GM21381 (cell line): ENCODE measurements at regions not wholly inside any gene's neighbourhood (a gene's known extent, or its start where the extent isn't known, plus 50 kb on each side); places are given as distances from the start of the nearest gene placed in this dataset.
"Not testable (repeated sequence)": the region's sequence is repeated elsewhere in the genome, so short reads cannot be mapped to it uniquely, and the experiment has no call there.

ENCODE experiments used
- ATAC-seq: cut with Tn5 transposase; IDR thresholded peaks from one replicate; pipeline ENCODE4 v1.9.1; 2021; ENCODE audit warnings: mild to moderate bottlenecking, moderate library complexity; ENCODE audit not compliant: unreplicated experiment

DNA sequence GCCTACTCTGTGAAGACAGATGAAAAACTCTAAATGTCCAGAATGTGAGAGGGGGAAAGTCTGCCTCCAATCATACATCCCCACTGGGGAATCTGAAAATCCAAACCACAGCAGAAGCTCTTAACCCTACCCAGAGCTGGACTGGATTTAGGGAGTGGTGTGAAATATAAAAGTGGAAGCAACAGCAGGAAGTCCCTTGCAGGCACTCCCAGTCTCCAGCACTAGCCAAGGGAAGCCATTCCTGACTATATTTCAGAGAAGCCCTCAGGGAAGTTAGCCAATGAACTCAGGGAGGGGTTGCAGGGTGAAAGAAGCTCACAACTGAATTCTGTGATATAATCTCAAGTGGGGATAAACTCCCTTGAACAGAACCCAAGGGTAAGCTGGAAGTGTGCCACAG, 51.5 kb downstream of the CRPPA start:
- ATAC-seq, result no peak

DNA sequence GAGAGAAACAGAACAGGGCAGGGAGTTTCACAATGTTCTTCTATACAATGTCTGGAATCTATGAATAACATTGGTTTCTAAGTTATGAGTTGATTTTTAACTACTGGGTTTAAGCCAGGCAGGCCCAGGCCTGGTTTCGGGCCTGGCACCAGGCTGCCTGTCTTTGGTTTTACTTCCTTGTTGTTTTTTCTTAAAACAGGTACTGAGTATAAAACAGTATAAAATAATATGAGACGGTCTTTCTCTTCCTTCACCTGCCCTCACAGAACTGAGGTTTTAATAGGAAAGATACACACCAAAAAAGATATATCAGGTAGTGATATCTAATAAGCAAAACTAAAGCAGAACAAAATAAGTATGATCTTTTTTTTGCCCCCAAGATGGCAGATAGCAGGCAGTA, 52.0 kb downstream of the CRPPA start:
- ATAC-seq, result not testable (repeated sequence)

DNA sequence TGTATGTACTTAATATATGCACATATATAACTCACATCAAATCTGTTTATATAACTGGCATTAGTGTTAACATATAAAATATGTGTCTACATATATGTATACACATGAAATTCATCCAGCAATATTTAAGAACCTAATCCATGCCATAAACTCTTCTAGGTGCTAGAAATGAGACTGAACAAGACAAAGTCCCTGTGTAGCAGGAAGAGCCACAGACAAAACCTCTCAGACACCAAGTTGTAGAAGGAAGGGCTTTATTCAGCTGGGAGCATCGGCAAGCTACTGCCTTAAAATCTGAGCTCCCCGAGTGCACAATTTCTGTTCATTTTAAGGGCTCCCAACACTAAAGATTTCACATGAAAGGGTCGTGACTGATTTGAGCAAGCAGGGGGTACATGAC, 52.5 kb downstream of the CRPPA start:
- ATAC-seq, result no peak

DNA sequence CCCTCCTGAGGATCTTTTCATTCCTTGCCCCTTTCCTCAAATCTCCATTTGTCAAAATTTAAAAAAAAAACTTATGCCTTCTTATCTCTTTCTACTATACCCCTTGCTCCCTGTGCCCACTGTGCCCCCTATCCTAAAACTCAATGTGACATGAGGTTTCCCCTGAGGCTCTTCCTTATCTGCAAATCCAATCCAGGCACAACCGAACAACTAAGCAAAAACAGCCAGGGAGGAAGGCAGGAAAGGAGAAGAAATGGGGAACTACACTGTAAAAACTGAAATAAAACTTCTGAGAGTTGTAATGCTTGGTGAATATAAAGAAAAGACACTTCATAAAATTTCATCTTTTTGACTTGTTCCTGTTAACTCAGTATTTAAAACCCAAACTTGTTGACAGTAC, 54.2 kb downstream of the CRPPA start:
- no peak for ATAC-seq

DNA sequence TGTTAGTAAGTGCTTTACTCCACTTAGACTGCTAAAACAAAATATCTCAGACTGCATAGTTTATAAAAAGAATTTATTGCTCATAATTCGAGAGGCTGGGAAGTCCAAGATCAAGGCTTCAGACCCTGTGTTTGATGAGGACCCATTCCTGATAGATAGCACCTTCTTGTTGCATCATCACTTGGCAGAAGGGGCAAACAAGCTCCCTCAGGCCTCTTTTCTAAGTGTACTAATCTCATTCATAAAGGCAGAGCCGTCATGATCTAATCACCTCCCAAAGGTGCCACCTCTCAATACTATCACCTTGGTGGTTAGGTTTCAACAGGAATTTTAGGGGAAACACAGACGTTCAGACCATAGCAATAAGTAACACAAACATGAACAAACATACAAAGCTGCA, 55.4 kb downstream of the CRPPA start:
- ATAC-seq, result no peak

DNA sequence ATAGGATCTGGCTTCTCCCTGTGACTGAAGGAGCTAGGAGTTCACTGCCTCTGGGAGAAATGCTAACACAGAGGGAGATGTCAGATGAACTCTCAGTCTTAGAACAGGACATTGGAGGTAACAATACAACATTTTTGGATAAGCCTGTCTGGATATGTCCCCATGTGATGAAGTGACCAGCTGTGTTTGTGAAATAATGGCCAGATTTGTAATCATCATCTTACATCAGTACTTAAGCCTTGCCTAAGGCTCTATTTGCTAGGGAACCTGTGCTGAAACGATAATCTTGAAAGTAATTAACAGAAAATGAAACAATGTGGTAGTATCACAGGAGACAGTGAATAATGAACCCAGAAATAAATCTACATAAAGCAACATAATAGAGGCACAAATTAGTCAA, 56.2 kb downstream of the CRPPA start:
- ATAC-seq, result no peak

DNA sequence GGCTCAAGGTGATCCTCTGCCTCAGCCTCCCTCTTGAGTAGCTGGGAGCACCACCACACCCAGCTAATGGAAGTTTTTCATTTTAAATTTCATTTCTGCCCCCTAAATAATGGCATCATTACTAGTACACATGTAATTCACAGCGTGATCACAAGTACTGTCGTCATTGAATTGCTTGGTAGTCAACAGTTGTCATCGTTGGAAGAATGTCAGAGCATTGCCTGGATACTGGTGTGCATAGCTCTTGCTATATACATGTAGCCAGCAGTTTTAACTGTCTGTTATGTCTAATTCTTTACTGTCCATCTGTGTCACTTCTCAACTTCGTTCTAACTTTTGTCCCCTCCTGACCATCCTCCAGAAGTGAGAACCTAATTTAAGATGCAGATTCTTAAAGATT, 62.1 kb downstream of the CRPPA start:
- ATAC-seq, result no peak

DNA sequence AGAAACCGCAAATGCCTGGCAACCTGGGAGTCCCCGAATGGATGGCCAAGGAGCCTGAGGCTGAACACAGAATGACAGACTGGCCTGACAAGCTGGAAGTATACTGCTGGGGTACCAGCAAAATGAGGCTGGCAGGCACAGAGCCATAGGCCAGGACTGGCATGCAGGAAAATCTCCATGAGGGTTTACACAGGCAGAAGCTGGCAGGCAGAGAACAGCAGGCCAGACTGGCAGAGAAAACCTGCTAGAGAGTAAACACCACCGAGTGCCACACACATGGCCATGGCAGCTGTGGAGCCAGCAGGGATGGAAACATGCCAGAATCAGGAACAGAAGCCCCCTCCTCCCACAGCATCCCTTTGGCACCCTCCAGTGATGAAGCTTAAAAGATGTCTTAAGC, 63.4 kb downstream of the CRPPA start:
- ATAC-seq, result no peak

DNA sequence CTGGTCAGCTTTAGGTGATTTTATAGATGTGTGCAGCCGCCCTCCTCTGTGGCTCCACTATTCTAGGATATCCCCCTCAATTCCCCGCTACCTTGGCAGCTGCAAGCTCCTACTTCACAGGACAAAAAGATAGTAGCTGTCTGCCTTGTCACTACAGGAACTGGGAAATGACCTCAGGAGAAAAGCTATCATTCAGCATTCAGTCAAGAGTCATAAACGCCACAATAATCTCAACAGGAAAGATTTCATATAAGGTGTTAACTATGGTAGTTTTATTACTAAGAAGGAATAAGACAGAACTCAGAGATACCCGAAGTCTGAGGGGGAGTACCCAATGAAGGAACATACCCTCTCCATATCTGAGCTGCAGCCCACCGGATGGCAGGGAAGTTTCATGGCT, 63.9 kb downstream of the CRPPA start:
- ATAC-seq, result no peak

DNA sequence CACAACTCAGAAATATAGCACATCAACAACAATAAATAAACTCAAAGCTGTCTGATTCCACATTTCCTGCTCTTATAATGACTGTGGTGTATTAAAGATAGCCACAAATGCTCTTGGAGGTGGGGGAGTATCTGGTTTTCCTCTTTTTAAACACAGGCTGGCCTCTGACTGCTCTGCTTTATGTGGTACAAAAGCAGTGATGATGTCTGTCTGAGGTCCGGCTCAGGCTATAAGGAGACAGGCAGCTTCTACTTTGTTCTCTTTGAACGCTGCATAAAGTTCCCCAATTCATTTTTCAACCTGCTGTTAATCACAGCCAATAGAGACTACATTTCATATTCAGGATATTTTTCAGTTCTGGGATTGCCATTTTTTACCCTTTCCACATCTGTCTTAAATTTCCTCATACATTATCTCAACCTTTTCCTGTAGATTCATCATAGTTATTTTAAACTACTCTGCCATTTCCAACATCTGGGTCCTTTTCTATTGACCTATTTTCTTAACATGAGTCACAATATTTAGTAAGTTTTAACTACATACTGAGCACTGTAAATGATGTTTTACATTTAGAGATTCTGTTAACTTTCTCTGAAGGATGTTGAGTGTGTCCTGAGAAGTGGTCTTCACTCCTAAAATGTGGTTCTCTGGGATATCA, 64.9 kb downstream of the CRPPA start:
- no peak for ATAC-seq

DNA sequence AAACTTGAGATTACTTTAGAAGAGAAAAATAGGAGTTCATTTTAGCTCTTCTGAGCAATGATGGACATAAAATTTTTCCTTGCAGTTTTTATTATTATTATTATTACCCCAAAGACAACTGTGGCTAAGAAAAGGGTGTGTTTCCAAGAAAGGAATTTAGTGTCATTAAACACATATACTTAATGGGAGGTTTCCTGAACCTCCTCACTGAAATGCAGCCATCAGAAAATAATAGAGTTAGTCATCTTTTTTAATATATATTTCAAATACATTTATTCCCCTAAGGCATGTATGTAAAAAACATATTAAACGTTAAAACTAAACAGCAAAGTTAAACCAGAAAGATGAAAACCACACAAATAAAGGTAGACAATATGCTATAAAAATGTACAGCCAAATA, 66.8 kb downstream of the CRPPA start:
- no peak for ATAC-seq

DNA sequence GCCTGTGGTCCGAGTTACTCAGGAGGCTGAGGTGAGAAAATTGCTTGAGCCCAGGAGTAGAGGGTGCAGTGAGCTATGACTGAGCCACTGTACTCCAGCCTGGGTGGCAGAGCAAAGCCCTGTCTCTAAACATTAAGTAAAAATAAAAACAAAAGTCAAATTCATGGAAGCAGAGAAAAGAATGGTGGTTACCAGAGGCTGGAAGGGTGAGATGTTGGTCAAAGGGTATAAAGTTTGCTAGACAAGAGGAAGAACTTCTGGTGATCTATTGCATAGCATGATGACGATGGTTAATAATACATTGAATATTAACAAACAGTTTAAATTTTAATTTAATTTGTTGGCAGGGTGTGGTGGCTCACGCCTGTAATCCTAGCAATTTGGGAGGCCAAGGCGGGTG, 68.1 kb downstream of the CRPPA start:
- no peak for ATAC-seq

DNA sequence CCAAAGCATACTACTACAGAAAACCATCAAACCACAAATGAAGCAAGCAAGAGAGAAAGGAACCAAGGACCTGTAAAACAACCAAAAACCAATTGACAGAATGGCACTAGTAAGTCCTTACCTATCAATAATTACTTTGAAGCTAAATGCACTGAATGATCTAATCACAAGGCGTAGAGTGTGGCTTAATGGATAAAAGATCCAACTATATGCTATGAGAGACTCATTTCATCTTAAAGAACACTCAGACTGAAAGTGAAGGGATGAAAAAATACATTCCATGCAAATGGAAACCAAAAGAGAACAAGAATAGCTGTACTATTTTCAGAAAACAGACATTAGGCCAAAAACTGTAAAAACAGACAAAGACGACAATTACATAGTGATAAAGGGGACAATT, 70.7 kb downstream of the CRPPA start:
- peak; percentile 72 for ATAC-seq

DNA sequence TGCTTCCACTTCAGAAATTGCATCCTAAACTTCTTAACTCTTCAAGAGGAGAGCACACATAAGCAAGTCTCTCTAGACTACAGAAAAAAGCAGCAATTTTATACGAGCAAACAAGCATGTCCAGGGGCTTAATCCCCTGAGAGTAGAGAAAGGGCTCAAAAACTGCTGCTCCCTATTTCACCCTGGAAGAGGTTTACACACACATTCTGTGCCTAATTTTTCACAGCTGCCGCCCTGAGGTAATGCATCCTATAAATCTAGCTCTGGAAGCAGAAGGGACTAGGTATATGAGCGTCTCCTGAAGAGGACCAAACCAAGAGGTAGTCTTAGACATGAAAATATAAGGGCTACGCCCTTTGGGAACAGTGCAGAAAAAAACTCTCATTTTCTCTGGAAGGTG, 73.1 kb downstream of the CRPPA start:
- no peak for ATAC-seq

DNA sequence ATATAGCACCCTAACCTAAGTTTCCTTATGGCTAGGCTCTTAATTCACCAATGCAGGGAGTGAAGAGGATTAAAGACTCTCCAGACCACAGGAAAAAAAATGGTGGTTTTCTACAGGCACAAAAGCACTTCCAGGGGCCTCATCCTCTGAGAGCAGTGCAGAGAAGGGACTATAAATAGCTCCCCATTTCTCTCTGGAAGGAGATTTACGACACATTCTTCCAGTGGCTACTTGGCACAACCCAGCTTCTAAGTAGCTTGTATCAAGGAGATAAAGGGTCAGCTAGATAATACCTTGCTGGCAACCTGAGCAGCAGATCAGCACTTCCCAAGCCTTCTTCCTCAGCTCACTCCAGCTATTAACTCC, 73.5 kb downstream of the CRPPA start:
- no peak for ATAC-seq

DNA sequence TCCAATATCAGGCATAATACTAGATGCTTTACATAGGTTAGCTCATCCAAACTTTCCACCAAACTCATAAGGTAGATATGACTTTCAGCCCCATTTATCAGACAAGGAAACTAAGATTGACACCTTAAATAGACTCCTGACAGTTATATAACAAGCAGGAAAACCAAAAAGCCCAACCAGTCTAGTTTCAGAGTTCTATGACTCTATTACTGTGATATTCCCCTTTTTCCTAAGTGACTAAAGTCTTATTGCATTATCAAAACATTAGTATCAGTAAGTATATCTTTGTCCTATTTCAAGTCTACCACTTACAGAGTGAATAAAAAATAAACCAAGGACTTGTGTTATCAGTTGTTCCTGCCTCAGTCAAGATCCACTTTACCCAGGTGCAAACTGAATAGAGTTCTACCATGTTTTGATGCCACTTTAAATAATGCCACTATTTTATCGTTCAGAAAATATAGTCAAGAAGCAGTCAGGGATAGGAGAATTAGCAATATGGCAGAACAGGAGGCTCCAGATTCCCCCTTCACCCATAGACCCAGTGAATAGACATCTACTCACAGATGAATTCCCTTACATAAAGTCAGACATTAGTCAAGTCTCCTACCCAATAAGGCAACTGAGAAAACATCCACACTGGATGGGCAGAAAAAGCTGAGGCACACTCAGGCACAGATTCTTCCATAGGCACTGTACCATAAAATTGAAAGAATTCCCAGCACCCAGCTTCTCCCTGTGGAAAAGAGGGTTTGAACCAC, 74.1 kb downstream of the CRPPA start:
- no peak for ATAC-seq

DNA sequence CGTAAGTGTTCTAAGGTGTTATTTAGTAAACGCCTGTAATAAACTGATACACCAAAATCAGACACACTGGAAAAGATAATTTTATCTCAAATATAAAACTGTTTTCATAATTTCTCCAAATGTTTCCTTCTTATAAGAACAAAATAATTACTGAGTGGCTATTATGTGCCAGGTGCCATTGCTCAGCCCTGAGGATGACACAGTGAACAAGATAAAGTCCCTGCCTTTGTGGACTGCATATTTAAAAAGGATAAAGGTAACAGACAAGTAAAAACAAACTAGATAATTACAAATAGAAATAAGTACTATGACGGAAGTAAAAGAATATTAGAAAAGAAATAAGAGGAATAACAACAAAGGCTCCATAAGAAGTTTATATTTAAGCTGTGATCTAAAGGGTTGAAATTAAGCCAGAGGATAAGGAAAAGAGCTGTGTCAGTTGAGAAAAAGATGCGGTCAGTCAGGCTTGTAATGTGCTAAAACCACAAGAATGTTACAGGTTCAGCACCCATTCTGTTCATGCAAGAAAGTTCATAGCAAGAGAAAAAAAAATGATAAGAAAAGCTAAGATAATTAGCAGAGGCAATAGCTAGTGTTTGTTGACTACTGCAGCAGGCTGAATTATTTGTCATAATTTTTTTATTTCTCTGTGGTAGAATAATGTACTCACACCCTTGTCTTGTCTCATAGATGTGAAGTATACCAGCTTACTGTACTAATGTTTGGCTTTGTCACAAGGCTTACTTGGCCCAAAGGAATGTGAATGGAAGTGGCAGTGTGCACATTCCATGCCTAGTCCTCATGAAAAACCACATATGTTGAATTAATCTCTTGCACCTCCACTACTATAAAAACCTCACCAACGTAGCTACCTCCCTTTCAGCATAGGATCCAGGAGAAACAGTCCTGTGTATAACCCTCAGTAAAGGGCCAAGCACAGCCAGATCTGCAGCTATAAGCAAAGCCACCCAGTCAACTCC, 75.1 kb downstream of the CRPPA start:
- ATAC-seq, result peak; percentile 77

DNA sequence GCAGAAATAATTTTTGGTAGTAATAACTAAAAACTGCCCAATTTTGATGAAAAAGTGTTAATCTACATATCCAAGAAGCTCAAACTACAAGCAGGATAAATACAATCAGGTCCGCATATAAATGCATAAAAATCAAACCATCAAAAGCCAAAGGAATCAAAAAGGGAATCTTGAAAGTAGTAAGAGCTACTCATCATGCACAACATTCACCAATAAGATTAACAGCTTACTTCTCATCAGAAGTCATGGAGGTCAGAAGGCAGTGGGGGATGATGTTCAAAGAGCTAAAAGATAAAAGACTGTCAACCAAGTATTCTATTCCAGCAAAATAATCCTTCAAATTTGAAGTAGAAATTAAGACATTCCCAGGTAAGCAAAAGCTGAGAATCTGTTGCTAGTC, 76.4 kb downstream of the CRPPA start:
- no peak for ATAC-seq

DNA sequence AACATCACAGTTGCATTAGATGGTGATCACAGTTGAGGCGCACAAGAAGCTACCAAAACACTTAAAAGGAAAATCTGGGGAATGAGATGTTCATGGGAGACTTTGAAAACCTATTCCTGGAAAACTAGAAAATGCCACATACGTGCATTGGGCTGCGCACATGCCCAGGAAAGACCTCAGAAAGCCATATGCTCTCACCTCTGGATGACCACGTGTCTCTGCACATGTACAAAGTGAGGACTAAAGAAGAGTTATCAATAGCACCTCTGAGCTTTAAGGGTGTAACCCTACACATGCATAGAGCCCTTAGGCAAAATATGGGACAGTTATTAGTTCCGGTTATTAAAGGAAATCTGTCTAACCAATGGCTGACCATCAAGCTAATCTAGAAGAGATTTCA, 77.7 kb downstream of the CRPPA start:
- no peak for ATAC-seq

DNA sequence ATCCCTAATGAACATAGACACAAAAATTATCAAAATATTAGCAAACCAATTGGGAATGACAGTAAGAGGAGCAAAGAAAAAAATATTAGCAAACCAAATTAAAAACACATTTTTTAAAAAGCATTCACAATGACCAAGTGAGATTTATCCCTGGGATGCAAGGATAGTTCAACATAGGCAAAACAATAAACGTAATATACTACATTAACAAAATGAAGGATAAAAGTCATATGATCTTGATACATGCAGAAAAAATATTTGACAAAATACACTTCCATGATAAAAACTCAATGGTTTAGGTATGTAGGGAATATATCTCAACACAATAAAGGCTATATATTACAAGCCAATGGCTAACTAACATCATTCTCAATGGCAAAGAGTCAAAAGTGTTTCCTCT, 83.3 kb downstream of the CRPPA start:
- ATAC-seq, result no peak

DNA sequence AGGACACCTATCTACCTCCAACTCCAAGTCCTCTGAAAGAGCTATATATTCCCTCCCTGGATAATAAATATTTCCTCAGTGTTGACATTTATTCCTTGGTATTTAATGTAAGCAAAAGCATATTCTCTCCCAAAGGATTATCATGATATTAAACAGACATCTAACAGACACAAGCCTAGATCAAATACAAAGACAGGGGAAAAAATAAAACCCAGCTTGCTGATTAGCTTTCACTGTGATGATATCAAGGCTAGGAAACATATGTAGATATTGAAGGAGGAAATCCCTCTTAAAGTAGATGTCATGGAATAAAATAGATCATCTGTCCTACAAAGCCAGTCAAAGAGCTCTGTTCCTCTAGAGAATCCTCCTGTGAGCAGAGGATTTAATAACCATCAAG, 95.2 kb downstream of the CRPPA start:
- ATAC-seq, result no peak

DNA sequence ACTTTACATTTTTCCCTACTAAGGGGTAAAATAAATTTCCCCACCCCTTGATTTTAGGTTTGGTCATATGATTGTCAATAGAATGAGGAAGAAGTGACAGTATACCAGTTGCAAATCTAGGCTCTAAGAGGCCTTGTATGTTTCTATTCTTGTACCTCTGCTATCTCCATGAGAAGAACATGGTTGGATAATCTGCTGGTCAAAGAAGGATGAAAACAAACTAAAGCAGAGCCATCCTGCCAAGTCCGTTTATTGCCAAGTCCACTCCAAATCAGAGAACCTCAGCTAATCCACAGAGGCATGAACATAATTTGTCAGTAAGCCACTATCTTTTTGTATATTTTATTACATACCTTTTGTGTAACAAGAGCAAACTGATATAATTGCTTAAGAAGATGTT, 98.0 kb downstream of the CRPPA start:
- no peak for ATAC-seq
